H9 (cell line): ENCODE measurements at regions not wholly inside any gene's neighbourhood (a gene's known extent, or its start where the extent isn't known, plus 50 kb on each side); places are given as distances from the start of the nearest gene placed in this dataset.

Source experiments
- DNase-seq: peaks from one replicate; pipeline ENCODE4 v3.0.0-alpha.2; 2017
- H2AFZ ChIP-seq: one replicate; pipeline ENCODE4 v1.6.1; 2013; ENCODE audit warnings: mild to moderate bottlenecking, low read length, control low read depth, moderate library complexity
- H2AK5ac ChIP-seq: 2 replicates; pipeline ENCODE4 v1.6.1; 2013; ENCODE audit warnings: low read length, control low read depth, mixed read lengths; ENCODE audit not compliant: insufficient read length
- H2BK120ac ChIP-seq: one replicate; pipeline ENCODE4 v1.6.1; 2013; ENCODE audit warnings: low read depth, mild to moderate bottlenecking, low read length, control low read depth, inconsistent platforms; ENCODE audit not compliant: poor library complexity, severe bottlenecking
- H2BK12ac ChIP-seq: 2 replicates; pipeline ENCODE4 v1.6.1; 2013; ENCODE audit warnings: low read length, control low read depth, mixed read lengths, low read depth; ENCODE audit not compliant: insufficient read length
- H2BK15ac ChIP-seq: 2 replicates; pipeline ENCODE4 v1.6.1; 2013; ENCODE audit warnings: low read depth, low read length, control low read depth
- H2BK20ac ChIP-seq: one replicate; pipeline ENCODE4 v1.6.1; 2013; ENCODE audit warnings: low read depth, mild to moderate bottlenecking, low read length, control low read depth, inconsistent platforms; ENCODE audit not compliant: poor library complexity, severe bottlenecking
- H2BK5ac ChIP-seq: 2 replicates; pipeline ENCODE4 v1.6.1; 2013; ENCODE audit warnings: low read length, control low read depth, mixed read lengths; ENCODE audit not compliant: insufficient read length
- H3K14ac ChIP-seq: 2 replicates; pipeline ENCODE4 v1.6.1; 2013; ENCODE audit warnings: low read length, control low read depth; ENCODE audit not compliant: insufficient read depth
- H3K18ac ChIP-seq: 2 replicates; pipeline ENCODE4 v1.6.1; 2013; ENCODE audit warnings: low read depth, mild to moderate bottlenecking, mixed read lengths, low read length, control low read depth; ENCODE audit not compliant: insufficient read length
- H3K23ac ChIP-seq: 2 replicates; pipeline ENCODE4 v1.6.1; 2013; ENCODE audit warnings: low read length, control low read depth, mixed read lengths, low read depth; ENCODE audit not compliant: insufficient read length
- H3K23me2 ChIP-seq: 2 replicates; pipeline ENCODE4 v1.6.1; 2013; ENCODE audit warnings: low read depth, mild to moderate bottlenecking, mixed read lengths, low read length, control low read depth; ENCODE audit not compliant: insufficient read length, poor library complexity, severe bottlenecking
- H3K27ac ChIP-seq: 2 replicates; pipeline ENCODE4 v1.5.1; 2013; ENCODE audit warnings: low read length, control low read depth, mixed read lengths, low read depth; ENCODE audit not compliant: insufficient read length
- H3K27me3 ChIP-seq: 2 replicates; pipeline ENCODE4 v1.6.1; 2013; ENCODE audit warnings: low read length, control low read depth, inconsistent platforms; ENCODE audit not compliant: insufficient read depth
- H3K4ac ChIP-seq: 2 replicates; pipeline ENCODE4 v1.6.1; 2013; ENCODE audit warnings: low read depth, mild to moderate bottlenecking, control low read depth, inconsistent platforms, low read length, moderate library complexity
- H3K4me1 ChIP-seq: 2 replicates; pipeline ENCODE4 v1.6.1; 2013; ENCODE audit warnings: low read length, control low read depth, inconsistent platforms; ENCODE audit not compliant: insufficient read depth
- H3K4me2 ChIP-seq: 2 replicates; pipeline ENCODE4 v1.6.1; 2013; ENCODE audit warnings: low read length, control low read depth, mixed read lengths; ENCODE audit not compliant: insufficient read length, insufficient read depth
- H3K56ac ChIP-seq: 2 replicates; pipeline ENCODE4 v1.6.1; 2013; ENCODE audit warnings: low read depth, mild to moderate bottlenecking, mixed read lengths, low read length, control low read depth; ENCODE audit not compliant: insufficient read length
- H3K79me1 ChIP-seq: 2 replicates; pipeline ENCODE4 v1.6.1; 2013; ENCODE audit warnings: low read depth, mild to moderate bottlenecking, moderate library complexity, low read length, control low read depth, inconsistent platforms; ENCODE audit not compliant: insufficient read depth, poor library complexity, severe bottlenecking
- H3K79me2 ChIP-seq: 2 replicates; pipeline ENCODE4 v1.6.1; 2013; ENCODE audit warnings: low read length, control low read depth, inconsistent platforms; ENCODE audit not compliant: insufficient read depth
- H3K9ac ChIP-seq: 2 replicates; pipeline ENCODE4 v1.6.1; 2013; ENCODE audit warnings: low read length, control low read depth, mixed read lengths; ENCODE audit not compliant: insufficient read length; ENCODE audit errors: extremely low read depth
- H3K9me3 ChIP-seq: one replicate; pipeline ENCODE4 v1.6.1; 2013; ENCODE audit warnings: low read depth, low read length, inconsistent platforms; ENCODE audit not compliant: control insufficient read depth
- H3T11ph ChIP-seq: one replicate; pipeline ENCODE4 v1.6.1; 2013; ENCODE audit warnings: mild to moderate bottlenecking, low read length, control low read depth, inconsistent platforms
- H4K20me1 ChIP-seq: one replicate; pipeline ENCODE4 v1.6.1; 2013; ENCODE audit not compliant: control insufficient read depth, insufficient read length, insufficient read depth
- H4K5ac ChIP-seq: 2 replicates; pipeline ENCODE4 v1.6.1; 2013; ENCODE audit warnings: low read depth, mild to moderate bottlenecking, mixed read lengths, low read length, control low read depth; ENCODE audit not compliant: insufficient read length
- H4K8ac ChIP-seq: replicated peaks from 2 replicates; pipeline ENCODE4 v1.6.1; 2013; ENCODE audit warnings: low read length, control low read depth, mixed read lengths, low read depth; ENCODE audit not compliant: insufficient read length
- H4K91ac ChIP-seq: 2 replicates; pipeline ENCODE4 v1.6.1; 2013; ENCODE audit warnings: low read depth, mild to moderate bottlenecking, moderate library complexity, mixed read lengths, low read length, control low read depth; ENCODE audit not compliant: insufficient read length
- H3K27ac Mint-ChIP-seq, 3 experiments: 2 replicates in 2 of 3; 3 replicates in 1 of 3; pipeline ENCODE4 v1.8.0; 2020 to 2021; ENCODE audit warnings: mixed read lengths in 3 of 3, mild to moderate bottlenecking in 1 of 3, moderate library complexity in 1 of 3
- H3K27me3 Mint-ChIP-seq: 2 replicates; pipeline ENCODE4 v1.8.0; 2021; ENCODE audit warnings: low read depth, mild to moderate bottlenecking, moderate library complexity, mixed read lengths
- H3K36me3 Mint-ChIP-seq, 3 experiments: 2 replicates in 2 of 3; 3 replicates in 1 of 3; pipeline ENCODE4 v1.8.0; 2020 to 2021; ENCODE audit warnings: low read depth in 3 of 3, mixed read lengths in 3 of 3; ENCODE audit not compliant: insufficient read depth in 1 of 3
- H3K4me1 Mint-ChIP-seq, 2 experiments: 2 replicates each; pipeline ENCODE4 v1.8.0; 2020; ENCODE audit warnings: mixed read lengths in 2 of 2
- H3K4me3 Mint-ChIP-seq, 2 experiments: 2 replicates in 1 of 2; 3 replicates in 1 of 2; pipeline ENCODE4 v1.8.0; 2020 to 2021; ENCODE audit warnings: mild to moderate bottlenecking in 2 of 2, mixed read lengths in 2 of 2, moderate library complexity in 1 of 2
- H3K9me3 Mint-ChIP-seq, 2 experiments: 2 replicates in 1 of 2; 3 replicates in 1 of 2; pipeline ENCODE4 v1.8.0; 2020; ENCODE audit warnings: mild to moderate bottlenecking in 2 of 2, mixed read lengths in 2 of 2, moderate library complexity in 1 of 2
- CTCF ChIP-seq: fragments of 200-600 bp; sonication (generic); conservative IDR thresholded peaks from 3 replicates; pipeline ENCODE4 v1.8.0; 2021; ENCODE audit warnings: antibody characterized with exemption, mild to moderate bottlenecking
- whole genome bisulfite sequencing: extraction: QIAGEN DNeasy Blood & Tissue Kit; methylation state at CpG from one replicate; pipeline ENCODE4 v1.1.7; 2013; ENCODE audit warnings: missing lambda C conversion rate, low lambda C conversion rate, mixed read lengths; ENCODE audit not compliant: insufficient read length; ENCODE audit errors: extremely low coverage; 5-methylcytosine and 5-hydroxymethylcytosine counted together

DNA sequence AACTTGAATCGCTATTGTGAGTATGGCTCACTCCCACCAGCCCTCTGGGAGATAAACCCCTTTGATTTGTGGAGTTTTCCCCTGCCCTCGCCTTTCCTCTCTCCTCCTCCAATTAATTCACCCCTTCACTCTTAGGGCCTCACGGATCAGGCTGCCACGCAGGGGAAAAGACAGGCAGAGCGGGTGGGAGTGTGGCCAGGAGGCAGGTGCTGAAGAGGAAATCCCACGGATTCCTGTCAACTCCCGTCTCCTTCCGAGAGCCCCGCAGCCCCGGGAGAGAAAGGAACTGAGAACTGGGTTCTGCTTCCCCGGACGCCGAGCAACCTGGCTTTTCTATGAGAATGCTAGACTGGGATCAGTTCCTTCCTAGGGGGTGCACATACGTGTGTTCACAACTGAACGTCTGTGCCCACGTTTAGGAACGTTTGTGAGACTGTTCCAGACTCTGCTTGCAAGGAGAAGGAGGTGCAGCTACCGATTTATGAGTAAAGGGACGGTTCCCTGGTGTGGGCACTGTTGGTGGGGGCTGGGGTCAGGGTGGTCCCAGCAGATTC lies 314.5 kb upstream of the TLE4 start:
- WGBS: no CpG with 5 or more reads among the region's 19 CpGs
- DNase-seq: peak; percentile 34
- TF ChIP-seq CTCF: no peak
- no peak overlapping the region for H2BK15ac ChIP-seq
- H2BK5ac ChIP-seq: no peak overlapping the region
- no peak overlapping the region for H3K18ac ChIP-seq
- H2BK12ac ChIP-seq: no peak overlapping the region
- Mint-ChIP-seq H3K36me3 (no peaks in the 10 kb centered on the region; a peak in 1 of 7 replicates), H3K27me3 (peaks cover 5% of the 10 kb centered on the region), H3K9me3 (peaks cover 3% of the 10 kb centered on the region in 2 experiments; a peak in 3 of 5 replicates), H3K4me3 (no peak overlapping the region), H3K27ac (no peak overlapping the region), H3K4me1 (peaks cover 0 to 3% of the 10 kb centered on the region in 2 experiments; a peak in 1 of 4 replicates)
- H3K9ac ChIP-seq: no peak overlapping the region
- no peak overlapping the region for H2AK5ac ChIP-seq
- H3K23me2 ChIP-seq: no peaks in the 10 kb centered on the region
- H3K79me2 ChIP-seq: no peaks in the 10 kb centered on the region
- H3K4me1 ChIP-seq: no peaks in the 10 kb centered on the region
- no peak overlapping the region for H2BK120ac ChIP-seq
- no peak overlapping the region for H3K27ac ChIP-seq
- H3K23ac ChIP-seq: no peak overlapping the region
- no peak overlapping the region for H3T11ph ChIP-seq
- no peak overlapping the region for H4K5ac ChIP-seq
- no peak overlapping the region for H3K4me2 ChIP-seq
- H4K91ac ChIP-seq: no peak overlapping the region
- H3K14ac ChIP-seq: no peak overlapping the region
- no peak overlapping the region for H3K4ac ChIP-seq
- H3K9me3 ChIP-seq: no peaks in the 10 kb centered on the region
- no peak overlapping the region for H2BK20ac ChIP-seq
- H3K79me1 ChIP-seq: no peaks in the 10 kb centered on the region
- H2AFZ ChIP-seq: no peak overlapping the region
- no peaks in the 10 kb centered on the region for H3K27me3 ChIP-seq
- no peak overlapping the region for H4K8ac ChIP-seq
- H3K56ac ChIP-seq: no peak overlapping the region
- no peaks in the 10 kb centered on the region for H4K20me1 ChIP-seq
